Tibial artery (tissue), 4 donors: ENCODE measurements at regions not wholly inside any gene's neighbourhood (a gene's known extent, or its start where the extent isn't known, plus 50 kb on each side); places are given as distances from the start of the nearest gene placed in this dataset.

Experiments used
- DNase-seq, 2 donors: peaks; one replicate each; pipeline ENCODE4 v3.0.0-alpha.2; 2019
- H3K27ac ChIP-seq, 2 donors: fragments of 200-600 bp; sonication (generic) in 1 of 2; 1 replicate in 1 of 2; 2 replicates in 1 of 2; pipeline ENCODE4 v1.5.1; 2018 to 2019; ENCODE audit warnings: mild to moderate bottlenecking in 1 of 2
- H3K27me3 ChIP-seq, 2 donors: fragments of 200-600 bp; sonication (generic) in 1 of 2; one replicate each; pipeline versions ENCODE4 v1.5.1 to v1.6.0; 2016 to 2019
- H3K36me3 ChIP-seq, 3 donors: fragments of 200-600 bp; sonication (generic) in 2 of 3; one replicate each; pipeline ENCODE4 v1.5.1; 2016 to 2019; ENCODE audit warnings: mild to moderate bottlenecking in 2 of 3
- H3K4me1 ChIP-seq, 4 donors: fragments of 200-600 bp; sonication (generic) in 2 of 4; 1 replicate in 3 of 4; 2 replicates in 1 of 4; pipeline ENCODE4 v1.5.1; 2016 to 2019
- H3K4me3 ChIP-seq, 2 donors: fragments of 200-600 bp; sonication (generic) in 1 of 2; 1 replicate in 1 of 2; 2 replicates in 1 of 2; pipeline ENCODE4 v1.5.1; 2018 to 2019; ENCODE audit warnings: mild to moderate bottlenecking in 2 of 2
- H3K9me3 ChIP-seq, 3 donors: fragments of 200-600 bp; sonication (generic) in 1 of 3; one replicate each; pipeline ENCODE4 v1.5.1; 2016 to 2019
- CTCF ChIP-seq, 2 experiments: fragments of 200-600 bp in 1 of 2; fragments of 450-650 bp in 1 of 2; IDR thresholded peaks; one replicate each; pipeline ENCODE4 v1.5.1; 2017 to 2019; ENCODE audit warnings: antibody characterized with exemption in 2 of 2, mild to moderate bottlenecking in 1 of 2, moderate library complexity in 1 of 2
- intact Hi-C: fragments of 100-400 bp; cut with DNase I; formaldehyde crosslinking; loops from one replicate; pipeline ENCODE4 v1.15.0; 2023; ENCODE audit warnings: low total_unique reads

GRCh38 chr6:14270925-14271788 is 153.6 kb downstream of the CD83 start:
- TF ChIP-seq CTCF (IDR thresholded peaks at IDR 0.05): no peak
- Histone ChIP-seq H3K4me3 (no peak overlapping the region), H3K4me1 (peaks cover 0 to 24% (median 0%) of the 10 kb centered on the region in 4 donors), H3K9me3 (no peaks in the 10 kb centered on the region), H3K27ac (no peak overlapping the region), H3K36me3 (no peaks in the 10 kb centered on the region), H3K27me3 (no peaks in the 10 kb centered on the region)
- intact Hi-C loops: no loop called here
- no peak for DNase-seq

- Histone ChIP-seq H3K27ac (no peak overlapping the region), H3K4me1 (peaks cover 0 to 33% (median 0%) of the 10 kb centered on the region in 4 donors), H3K36me3 (no peaks in the 10 kb centered on the region), H3K9me3 (no peaks in the 10 kb centered on the region), H3K27me3 (no peaks in the 10 kb centered on the region), H3K4me3 (no peak overlapping the region)
- intact Hi-C loops: no loop called here
- no peak for DNase-seq
- TF ChIP-seq CTCF (IDR thresholded peaks at IDR 0.05): no peak
Measured at GRCh38 chr6:14271789-14272736, 154.5 kb downstream of the CD83 start.

- Histone ChIP-seq H3K27ac (no peak overlapping the region), H3K36me3 (no peaks in the 10 kb centered on the region), H3K4me3 (no peak overlapping the region), H3K4me1 (peaks cover 0 to 39% (median 0%) of the 10 kb centered on the region in 4 donors), H3K27me3 (no peaks in the 10 kb centered on the region), H3K9me3 (no peaks in the 10 kb centered on the region)
- no peak for TF ChIP-seq CTCF (IDR thresholded peaks at IDR 0.05)
- intact Hi-C loops: no loop called here
- no peak for DNase-seq
Measured at GRCh38 chr6:14272737-14273085, 155.1 kb downstream of the CD83 start.

GRCh38 chr6:14273191-14273590 is 155.6 kb downstream of the CD83 start:
- intact Hi-C loops: no loop called here
- DNase-seq: no peak
- no peak overlapping the region for H3K27ac ChIP-seq

GRCh38 chr6:14274016-14274415 is 156.4 kb downstream of the CD83 start:
- H3K9me3 ChIP-seq: no peaks in the 10 kb centered on the region
- no peak for DNase-seq
- H3K27me3 ChIP-seq: no peaks in the 10 kb centered on the region
- no peak overlapping the region for H3K27ac ChIP-seq
- H3K36me3 ChIP-seq: no peaks in the 10 kb centered on the region
- peaks cover 0 to 39% (median 0%) of the 10 kb centered on the region in 4 donors for H3K4me1 ChIP-seq
- no peak overlapping the region for H3K4me3 ChIP-seq
- no peak for TF ChIP-seq CTCF (IDR thresholded peaks at IDR 0.05)
- intact Hi-C loops: no loop called here

More at GRCh38 chr6:14273191-14273590, 155.6 kb downstream of the CD83 start:
- TF ChIP-seq CTCF (IDR thresholded peaks at IDR 0.05): no peak
- Histone ChIP-seq H3K4me3 (no peak overlapping the region), H3K27me3 (no peaks in the 10 kb centered on the region), H3K4me1 (peaks cover 0 to 39% (median 0%) of the 10 kb centered on the region in 4 donors), H3K36me3 (no peaks in the 10 kb centered on the region), H3K9me3 (no peaks in the 10 kb centered on the region)
